DMS153 treated with DMSO at 0.1 percent for 48 hours (cell line): ENCODE measurements at regions not wholly inside any gene's neighbourhood (a gene's known extent, or its start where the extent isn't known, plus 50 kb on each side); places are given as distances from the start of the nearest gene placed in this dataset.

Experiments used
- DNase-seq: peaks from one replicate; lab custom pipeline; 2025; ENCODE audit not compliant: unreplicated experiment; lab: John Stamatoyannopoulos, UW

DNA sequence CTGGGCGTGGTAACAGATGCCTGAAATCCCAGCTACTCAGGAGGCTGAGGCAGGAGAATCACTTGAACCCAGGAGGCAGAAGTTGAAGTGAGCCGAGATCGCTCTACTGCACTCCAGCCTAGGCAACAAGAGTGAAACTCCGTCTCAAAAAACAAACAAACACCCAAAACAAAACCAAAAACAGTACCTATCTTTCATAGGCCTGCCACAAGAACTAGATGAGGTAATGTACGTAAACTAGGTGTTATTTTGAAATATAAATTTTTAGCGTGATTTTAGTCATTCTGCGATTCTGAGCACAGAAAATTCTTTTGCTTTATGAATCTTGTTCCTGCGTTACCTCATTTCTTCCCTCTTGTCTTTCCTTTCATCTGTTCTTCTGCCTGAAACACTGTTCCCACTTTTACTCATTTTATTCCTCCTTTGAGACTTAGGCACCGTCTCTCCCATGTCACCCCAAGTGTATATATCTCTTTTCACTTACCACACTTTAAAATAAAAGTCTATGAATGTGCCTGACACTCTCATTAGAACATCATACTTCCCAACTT lies 238.2 kb upstream of the HTR2A start:
- DNase-seq = no peak

DNA sequence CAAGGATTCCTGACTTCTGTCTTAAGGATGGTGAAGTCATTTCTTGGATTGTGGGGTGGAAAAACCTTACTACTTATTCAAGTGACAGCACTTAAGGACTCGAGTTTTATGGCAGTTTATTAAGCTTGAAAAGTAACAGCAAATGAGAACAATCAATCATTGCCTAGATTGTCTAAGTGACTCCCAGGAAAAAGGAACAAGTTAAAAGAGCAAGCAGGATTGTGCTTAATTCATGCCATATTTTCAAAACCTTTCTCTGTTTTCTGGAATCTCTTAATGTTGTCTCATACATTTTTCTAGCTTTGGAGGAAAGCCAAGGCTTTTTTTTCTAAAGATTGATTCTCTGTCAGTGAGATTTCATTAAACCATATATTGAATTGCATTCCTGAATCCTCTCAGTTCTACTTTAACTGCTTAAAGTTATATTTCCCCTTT lies 236.2 kb upstream of the HTR2A start:
- no peak for DNase-seq

- no peak for DNase-seq
These were observed 232.6 kb upstream of the HTR2A start for GRCh38 chr13:47129461-47129860.

DNA sequence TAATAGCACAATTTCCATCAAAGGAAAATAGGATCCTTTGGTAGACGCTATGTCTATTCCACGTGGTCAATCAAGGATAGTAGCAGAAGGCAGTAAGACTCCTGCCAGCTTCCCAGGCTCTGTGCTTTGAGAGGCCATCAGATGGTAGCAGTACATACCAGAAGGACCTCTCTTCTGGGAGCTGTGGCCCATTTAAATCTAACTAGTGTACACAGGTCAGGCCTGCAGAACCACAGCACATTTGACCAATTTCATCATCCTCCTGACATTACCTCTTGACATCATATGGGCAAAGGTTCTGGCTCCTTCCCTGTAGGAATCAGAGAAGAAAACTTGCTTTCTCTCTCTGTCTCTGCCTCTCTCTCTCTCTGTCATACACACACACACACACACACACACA lies 229.6 kb upstream of the HTR2A start:
- DNase-seq = no peak

- DNase-seq = no peak
These were observed 224.4 kb upstream of the HTR2A start for GRCh38 chr13:47121092-47121763.

GRCh38 chr13:47120282-47120681 lies 223.4 kb upstream of the HTR2A start:
- no peak for DNase-seq

GRCh38 chr13:47119575-47120235 lies 222.9 kb upstream of the HTR2A start:
- DNase-seq = no peak

DNA sequence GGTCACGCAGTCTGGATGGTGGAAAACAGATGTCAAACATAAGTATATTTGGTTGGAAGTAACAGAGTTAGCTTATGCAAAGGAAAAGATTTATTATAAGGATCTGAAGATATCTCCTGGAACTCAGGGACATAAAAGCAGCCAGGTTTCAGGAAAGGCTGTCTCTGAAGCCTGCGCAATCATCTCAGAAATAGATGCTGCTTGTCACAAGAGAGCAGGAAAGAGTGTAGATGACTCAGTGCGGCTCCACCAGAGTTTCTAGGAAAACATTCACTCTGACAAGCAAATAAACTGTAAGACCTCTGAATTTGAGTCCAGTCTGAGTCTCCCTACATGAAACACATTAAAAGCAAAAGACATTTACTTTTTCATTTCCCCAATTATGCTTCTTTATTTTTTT lies 220.4 kb upstream of the HTR2A start:
- DNase-seq = no peak

DNA sequence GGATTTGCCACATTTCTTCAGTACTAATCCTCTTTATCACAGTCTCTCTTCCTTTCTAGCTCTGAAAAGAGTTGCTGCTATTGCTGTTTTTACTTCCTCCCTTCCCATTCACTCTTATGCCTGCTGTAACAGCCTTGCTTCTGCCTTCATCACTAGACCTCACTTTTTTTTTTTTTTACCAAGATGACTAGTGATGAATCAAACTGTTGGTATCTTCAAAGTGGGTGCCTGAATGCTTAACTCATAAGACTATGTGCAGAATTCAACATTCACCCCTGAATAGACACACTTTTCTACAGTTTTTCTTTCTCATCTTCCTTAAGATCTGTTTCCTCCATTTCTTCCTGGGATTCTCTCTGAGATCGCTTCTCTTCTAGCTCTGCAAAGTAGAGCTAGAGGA lies 217.2 kb upstream of the HTR2A start:
- no peak for DNase-seq

DNA sequence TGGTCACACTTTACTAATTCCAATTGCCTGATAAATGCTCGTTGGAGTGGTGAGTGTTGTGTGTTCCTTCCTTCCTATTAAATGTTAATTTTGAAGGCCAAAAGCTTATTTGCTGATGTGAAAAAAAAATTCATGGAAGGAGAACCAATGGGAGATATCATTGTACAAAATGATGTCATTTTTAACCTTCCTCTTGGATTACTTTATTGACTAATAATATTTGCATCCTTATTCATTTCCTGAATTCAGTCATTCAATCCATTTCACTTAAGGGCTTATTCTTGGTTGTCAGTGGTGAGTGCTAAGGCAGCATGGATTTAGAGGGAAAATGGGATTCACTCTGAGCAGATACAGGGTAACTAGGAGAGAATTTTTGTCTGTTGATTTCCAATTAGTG lies 216.0 kb upstream of the HTR2A start:
- DNase-seq = no peak

DNA sequence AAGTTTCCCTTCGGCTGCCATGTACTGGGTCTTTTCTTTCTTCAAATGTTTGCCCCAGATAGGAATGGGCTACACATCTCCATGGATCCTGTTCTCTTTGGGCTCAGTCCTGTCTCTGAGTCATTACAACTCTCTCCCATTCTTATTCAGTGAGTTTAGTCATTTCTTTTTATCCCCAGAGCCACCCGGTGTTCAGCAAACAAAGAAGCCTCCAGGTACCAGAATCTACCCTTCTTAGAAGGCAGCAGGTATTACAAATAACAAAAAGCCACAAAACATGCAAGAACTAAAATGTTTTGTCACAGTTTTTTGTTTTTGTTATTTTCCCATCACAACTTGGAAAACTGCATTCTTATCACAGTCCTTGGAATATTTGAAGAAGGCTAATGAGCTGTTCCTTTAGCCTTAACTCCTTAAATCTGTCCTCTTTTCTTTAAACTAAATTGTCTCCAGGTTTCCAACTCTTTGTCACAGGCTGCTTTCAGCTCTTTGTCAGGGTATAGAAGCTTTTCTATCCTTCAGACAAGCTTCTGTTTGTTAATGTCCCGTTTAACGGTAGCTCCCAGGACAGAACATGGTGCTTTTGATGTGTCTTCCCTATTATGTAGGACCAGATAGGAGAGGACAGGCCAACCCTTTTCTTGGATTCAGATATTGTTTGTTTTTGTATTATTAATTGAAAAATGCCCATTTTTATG lies 215.5 kb upstream of the HTR2A start:
- no peak for DNase-seq

GRCh38 chr13:47111499-47111898 lies 214.6 kb upstream of the HTR2A start:
- no peak for DNase-seq

DNA sequence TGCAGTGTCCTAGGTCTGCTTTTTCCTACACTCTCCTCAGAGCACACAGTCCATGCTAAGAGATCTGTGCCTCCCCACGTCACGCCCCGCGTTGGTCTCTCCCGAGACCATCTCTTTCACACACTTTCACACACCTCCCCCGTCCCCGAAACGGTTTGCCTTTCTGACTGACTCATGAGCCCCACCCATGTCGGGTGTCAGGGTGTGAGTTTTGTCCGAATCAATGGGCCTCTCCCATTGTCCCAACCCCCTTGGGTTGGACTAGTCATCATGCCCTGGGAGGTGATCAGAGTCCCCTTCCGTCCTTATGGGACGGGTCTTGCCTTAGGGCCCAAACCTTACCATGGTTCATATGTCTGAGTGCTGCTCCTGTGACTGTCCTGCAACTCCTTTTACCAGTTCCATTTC lies 214.0 kb upstream of the HTR2A start:
- no peak for DNase-seq

DNA sequence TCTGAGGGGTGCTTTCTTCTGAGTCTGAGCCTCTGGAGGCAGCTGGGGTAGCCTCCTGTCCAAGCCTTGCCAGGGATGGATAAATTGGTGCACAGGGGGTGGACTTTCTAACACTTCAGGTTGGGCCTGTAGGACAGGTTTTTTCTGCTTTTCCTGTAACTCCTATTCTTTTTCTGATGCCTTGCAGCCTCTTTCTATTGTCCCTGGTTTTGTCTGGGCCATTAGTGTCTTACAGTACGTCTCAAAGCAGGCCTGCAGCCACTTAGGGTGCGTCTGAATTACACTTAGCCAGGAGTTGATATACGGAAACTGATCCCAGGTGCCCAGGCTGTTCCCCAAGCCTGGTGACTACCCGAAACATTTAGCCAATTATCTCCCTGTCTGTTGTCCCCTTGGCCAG lies 213.3 kb upstream of the HTR2A start:
- no peak for DNase-seq

DNA sequence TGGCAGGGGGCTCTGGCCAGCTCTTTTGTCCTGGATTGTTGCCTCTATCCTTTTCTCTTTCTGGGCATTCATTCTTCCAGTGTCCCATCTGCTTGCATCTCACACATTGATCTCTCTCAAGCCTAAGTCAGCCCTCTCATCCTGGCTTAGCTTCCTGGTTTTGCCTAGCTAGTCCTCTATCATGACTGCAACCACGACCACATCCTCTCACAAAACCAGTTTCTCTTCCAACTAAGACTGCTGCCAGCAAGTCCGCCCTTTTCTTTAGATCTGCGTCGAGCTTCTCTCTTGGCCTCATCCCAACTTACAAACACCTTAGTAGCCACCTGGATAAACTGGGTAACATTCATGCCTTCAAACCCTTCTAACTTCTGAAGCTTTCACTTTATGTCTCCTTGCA lies 212.2 kb upstream of the HTR2A start:
- DNase-seq = no peak

DNA sequence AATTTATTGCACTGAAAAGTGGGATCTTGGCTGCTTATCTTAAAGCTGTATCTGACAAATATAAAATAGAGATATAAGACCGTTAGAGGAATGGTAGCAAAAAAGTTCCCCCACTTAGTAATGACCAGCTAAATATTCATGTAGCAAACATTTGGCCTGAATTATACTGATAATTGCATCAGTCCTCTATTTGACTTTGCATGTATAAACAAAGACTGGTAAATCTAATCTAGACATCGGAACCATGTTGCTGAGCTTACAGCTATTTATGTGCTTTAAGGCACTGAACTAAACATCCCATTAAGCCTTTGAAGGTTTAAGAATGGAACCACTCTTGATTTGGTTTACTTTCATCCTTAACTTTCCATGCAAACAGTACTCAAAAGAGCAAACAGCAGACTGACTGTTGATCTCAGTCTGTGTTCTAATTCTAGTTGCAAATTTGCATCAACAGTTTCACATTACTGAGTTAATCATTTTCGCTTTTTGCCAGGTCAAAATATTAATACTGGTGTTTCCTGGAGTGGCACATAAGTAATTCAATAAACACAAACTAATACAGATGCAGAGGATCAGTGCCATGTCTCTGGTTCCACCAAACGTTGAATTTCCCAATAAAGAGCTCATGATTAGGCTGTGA lies 203.5 kb upstream of the HTR2A start:
- no peak for DNase-seq

DNA sequence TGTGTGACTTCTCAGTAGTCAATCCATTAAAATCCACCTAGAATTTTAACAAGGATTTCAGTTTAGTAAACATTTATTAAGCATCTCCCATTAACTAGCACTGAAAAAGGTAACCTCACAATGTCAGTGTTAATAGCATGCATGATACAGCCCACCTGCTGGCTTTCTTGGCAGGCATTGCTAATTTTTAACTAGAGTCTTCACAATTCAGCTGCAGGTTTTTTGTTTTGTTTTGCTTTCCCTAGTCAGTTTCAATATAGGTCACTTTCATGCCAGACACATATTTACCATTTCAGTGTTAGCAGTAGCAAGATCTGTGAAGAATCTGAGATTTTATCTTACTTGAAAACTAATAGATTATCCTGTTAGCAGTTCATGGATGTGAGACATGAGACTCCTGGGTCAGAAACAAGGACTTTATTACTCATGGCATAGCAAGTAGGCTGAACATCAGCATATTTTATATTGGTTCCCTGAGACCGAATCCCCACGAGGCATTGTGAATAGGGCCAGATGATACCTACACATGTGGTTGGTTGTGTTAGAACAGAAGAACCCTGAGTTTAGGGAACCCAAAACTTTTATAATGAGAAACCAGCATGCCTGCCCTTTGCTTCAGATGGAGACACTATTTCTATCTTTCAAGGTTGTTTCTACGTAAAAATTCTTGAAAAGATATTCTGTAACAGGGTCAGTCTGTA lies 198.0 kb upstream of the HTR2A start:
- no peak for DNase-seq

DNA sequence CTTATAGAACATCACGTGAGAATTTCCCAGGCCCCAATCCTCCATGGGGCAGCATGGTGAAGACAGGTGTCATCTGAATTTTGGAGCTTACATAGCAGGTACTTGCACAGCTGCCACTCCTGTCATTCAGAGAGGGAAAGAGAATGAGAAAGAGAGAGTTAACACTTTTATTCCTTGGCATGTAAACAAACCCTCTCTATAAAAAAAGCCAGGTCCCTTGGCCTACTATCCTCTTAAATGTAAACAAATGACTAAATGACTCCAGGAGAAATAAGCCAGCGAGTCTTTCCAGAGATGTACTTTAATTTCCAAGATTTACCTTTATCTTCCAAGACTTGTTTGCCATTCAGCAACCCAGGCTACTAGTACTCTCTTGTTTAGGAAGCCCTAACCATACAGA lies 195.3 kb upstream of the HTR2A start:
- DNase-seq = no peak

GRCh38 chr13:47087841-47088240 lies 191.0 kb upstream of the HTR2A start:
- no peak for DNase-seq

- no peak for DNase-seq
These were observed 190.4 kb upstream of the HTR2A start for GRCh38 chr13:47087241-47087640.

DNA sequence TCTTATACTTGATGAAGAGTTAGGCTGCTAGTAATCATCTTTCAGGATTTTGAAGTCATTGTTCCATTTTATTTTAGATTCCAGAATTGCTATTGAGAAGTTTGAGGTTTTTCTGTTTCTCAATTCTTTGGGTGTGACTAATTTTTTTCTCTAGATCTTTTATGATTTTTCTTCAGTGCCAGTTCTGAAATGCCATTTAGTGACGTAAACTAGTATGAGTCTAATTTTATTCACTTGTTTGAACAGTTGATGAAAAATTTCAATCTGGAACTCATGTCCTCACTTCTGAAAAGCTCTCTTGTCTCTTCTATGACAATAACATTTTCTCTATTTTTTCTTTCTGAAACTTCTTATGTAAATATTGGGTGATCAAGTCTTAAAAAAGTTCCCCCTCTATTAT lies 188.5 kb upstream of the HTR2A start:
- no peak for DNase-seq
